ENCODE measurements at regions not wholly inside any gene's neighbourhood (a gene's known extent, or its start where the extent isn't known, plus 50 kb on each side); places are given as distances from the start of the nearest gene placed in this dataset.

GRCh38 chr22:22386602-22387385 lies 121.7 kb downstream of the ZNF280B start:
- Histone ChIP-seq H3K27me3 (ENCODE audit: control insufficient read depth, insufficient read depth, low read length) (no peaks in the 10 kb centered on the region), H3K36me3 (ENCODE audit: control insufficient read depth, insufficient read depth, low read length) (no peaks in the 10 kb centered on the region), H3K4me3 (ENCODE audit: low read depth, low read length) (no peak overlapping the region)
- no peak for TF ChIP-seq CTCF (IDR thresholded peaks at IDR 0.05; ENCODE audit: insufficient read depth, low read length, poor library complexity, severe bottlenecking)
- DNase-seq (ENCODE audit: low read depth), result no peak

- no peak for TF ChIP-seq CTCF (IDR thresholded peaks at IDR 0.05; ENCODE audit: insufficient read depth, low read length, poor library complexity, severe bottlenecking)
- no peaks in the 10 kb centered on the region for H3K36me3 ChIP-seq (ENCODE audit: control insufficient read depth, insufficient read depth, low read length)
- no peaks in the 10 kb centered on the region for H3K27me3 ChIP-seq (ENCODE audit: control insufficient read depth, insufficient read depth, low read length)
- no peak overlapping the region for H3K4me3 ChIP-seq (ENCODE audit: low read depth, low read length)
- DNase-seq (ENCODE audit: low read depth), result no peak
Observed at GRCh38 chr22:22387386-22387736, 121.2 kb downstream of the ZNF280B start.

GRCh38 chr22:22388090-22388489 lies 120.5 kb downstream of the ZNF280B start:
- no peak overlapping the region for H3K4me3 ChIP-seq (ENCODE audit: low read depth, low read length)
- TF ChIP-seq CTCF (IDR thresholded peaks at IDR 0.05; ENCODE audit: insufficient read depth, low read length, poor library complexity, severe bottlenecking), result no peak
- H3K36me3 ChIP-seq (ENCODE audit: control insufficient read depth, insufficient read depth, low read length), result no peaks in the 10 kb centered on the region
- DNase-seq (ENCODE audit: low read depth), result no peak
- H3K27me3 ChIP-seq (ENCODE audit: control insufficient read depth, insufficient read depth, low read length), result no peaks in the 10 kb centered on the region

- TF ChIP-seq CTCF (IDR thresholded peaks at IDR 0.05; ENCODE audit: insufficient read depth, low read length, poor library complexity, severe bottlenecking), result no peak
- H3K27me3 ChIP-seq (ENCODE audit: control insufficient read depth, insufficient read depth, low read length), result no peaks in the 10 kb centered on the region
- H3K36me3 ChIP-seq (ENCODE audit: control insufficient read depth, insufficient read depth, low read length), result no peaks in the 10 kb centered on the region
- H3K4me3 ChIP-seq (ENCODE audit: low read depth, low read length), result no peak overlapping the region
- DNase-seq (ENCODE audit: low read depth), result no peak
Observed at GRCh38 chr22:22388494-22388893, 120.0 kb downstream of the ZNF280B start.

GRCh38 chr22:22389467-22389866 lies 119.1 kb downstream of the ZNF280B start:
- no peak for DNase-seq (ENCODE audit: low read depth)
- Histone ChIP-seq H3K4me3 (ENCODE audit: low read depth, low read length) (no peak overlapping the region), H3K27me3 (ENCODE audit: control insufficient read depth, insufficient read depth, low read length) (no peaks in the 10 kb centered on the region), H3K36me3 (ENCODE audit: control insufficient read depth, insufficient read depth, low read length) (no peaks in the 10 kb centered on the region)
- TF ChIP-seq CTCF (IDR thresholded peaks at IDR 0.05; ENCODE audit: insufficient read depth, low read length, poor library complexity, severe bottlenecking), result no peak

- no peaks in the 10 kb centered on the region for H3K27me3 ChIP-seq (ENCODE audit: control insufficient read depth, insufficient read depth, low read length)
- H3K36me3 ChIP-seq (ENCODE audit: control insufficient read depth, insufficient read depth, low read length), result no peaks in the 10 kb centered on the region
- no peak for DNase-seq (ENCODE audit: low read depth)
- no peak for TF ChIP-seq CTCF (IDR thresholded peaks at IDR 0.05; ENCODE audit: insufficient read depth, low read length, poor library complexity, severe bottlenecking)
- no peak overlapping the region for H3K4me3 ChIP-seq (ENCODE audit: low read depth, low read length)
Observed at GRCh38 chr22:22390989-22391388, 117.6 kb downstream of the ZNF280B start.

Measured in kidney epithelial cell (primary cell).